HG03432 (cell line): ENCODE measurements at regions not wholly inside any gene's neighbourhood (a gene's known extent, or its start where the extent isn't known, plus 50 kb on each side); places are given as distances from the start of the nearest gene placed in this dataset.

Source experiments
- ATAC-seq: cut with Tn5 transposase; IDR thresholded peaks from one replicate; pipeline ENCODE4 v1.9.1; 2021; ENCODE audit warnings: mild to moderate bottlenecking, moderate library complexity; ENCODE audit not compliant: unreplicated experiment

DNA sequence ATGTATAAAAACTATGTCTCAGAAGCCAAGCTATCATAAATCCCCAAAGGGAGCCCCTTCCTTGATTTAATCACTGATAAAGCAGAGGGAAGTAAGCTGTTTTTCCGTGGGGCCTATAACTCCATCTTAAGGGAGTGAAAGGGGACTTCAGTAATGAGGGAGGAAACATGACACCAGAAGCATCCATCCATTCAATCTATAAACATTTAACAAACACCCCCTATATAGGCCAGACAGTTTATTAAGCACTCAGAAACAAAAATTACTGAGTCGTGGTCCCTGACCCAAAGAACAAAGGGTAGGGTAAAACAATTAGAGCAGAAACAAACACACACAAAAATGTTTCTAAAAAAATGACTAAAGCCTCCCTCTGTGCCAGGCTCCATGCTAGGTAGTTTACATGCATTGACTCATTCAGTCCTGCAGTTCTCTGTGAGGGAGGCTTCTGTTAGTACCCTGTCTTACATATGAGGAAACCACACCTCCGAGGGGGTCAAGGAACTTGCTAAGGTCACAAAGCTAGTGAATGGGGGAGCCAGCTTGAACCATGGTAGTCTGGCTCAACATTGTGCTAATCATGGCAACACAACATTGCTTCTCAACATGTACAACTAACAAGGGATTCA, 472.1 kb downstream of the CDH2 start:
- ATAC-seq: no peak

DNA sequence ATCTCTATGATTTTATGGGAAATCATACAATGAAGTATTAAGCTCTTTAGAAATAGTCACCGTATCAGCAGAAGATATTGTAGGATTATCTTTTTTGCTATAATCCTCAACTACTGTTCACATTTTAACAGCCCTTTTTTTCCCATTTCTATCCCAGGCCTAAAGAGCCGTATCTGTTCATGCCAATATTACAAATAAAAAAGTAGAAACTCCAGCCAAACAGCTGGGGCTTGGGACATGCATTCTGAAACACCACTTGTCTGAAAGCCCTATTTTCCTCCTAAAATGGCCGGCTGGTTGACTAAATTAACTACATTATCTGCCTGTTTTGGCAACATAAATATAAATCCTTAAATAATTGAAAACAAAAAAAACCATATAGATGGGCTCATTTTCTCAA, 477.8 kb downstream of the CDH2 start:
- ATAC-seq: no peak

DNA sequence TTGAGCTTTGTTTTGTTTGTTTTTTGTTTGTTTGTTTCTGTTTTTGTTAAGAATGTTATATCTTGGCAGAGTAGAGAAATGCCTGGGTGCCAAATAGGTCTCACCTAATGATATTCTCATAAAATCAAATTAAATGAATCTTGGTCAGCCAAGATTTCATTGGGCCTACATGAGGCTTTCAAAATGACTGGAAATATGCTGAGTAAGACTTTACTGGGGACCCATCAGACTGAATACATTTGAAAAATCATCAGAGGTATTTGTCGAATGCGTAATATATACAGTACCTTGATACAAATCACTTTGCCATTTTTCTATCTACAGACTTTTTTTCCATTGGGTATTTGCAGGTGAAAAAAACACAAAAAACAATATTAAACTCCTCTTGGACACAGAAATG, 480.8 kb downstream of the CDH2 start:
- ATAC-seq: no peak

DNA sequence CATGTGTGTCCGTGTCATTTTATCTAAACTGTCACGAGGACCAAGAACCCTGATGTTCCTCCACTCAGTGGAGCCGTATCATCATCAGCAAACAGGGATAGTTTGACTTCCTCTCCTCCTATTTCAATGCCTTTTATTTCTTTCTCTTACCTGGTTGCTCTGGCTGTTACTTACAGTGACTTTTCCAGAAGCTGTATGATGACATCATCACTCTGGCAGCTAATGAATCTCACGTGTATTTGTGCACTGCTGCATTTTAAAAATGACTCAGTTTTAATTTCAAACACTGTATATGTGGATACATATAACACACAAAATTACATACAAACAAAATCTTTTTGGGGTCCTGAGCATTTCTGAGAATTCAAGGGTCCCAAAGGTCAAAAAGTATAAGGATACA, 481.4 kb downstream of the CDH2 start:
- no peak for ATAC-seq

DNA sequence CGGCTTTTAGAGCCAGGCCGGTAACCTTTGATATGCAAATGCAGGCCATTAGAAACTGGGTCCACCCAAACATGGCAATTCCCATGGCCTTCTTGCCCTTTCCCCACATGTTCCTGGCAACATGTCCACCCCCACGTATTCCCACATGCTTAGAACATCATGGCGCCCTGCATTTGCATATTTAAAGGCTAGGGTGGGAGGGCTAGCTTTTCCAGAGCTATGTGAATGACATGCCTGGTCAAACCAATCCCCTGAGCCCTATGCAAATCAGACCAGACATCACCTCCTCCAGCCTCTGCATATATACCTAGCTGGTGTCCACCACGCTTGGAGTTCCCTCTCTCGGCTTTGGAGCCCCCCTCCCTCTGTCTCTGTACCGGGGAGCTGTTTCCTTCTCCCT, 481.9 kb downstream of the CDH2 start:
- no peak for ATAC-seq

DNA sequence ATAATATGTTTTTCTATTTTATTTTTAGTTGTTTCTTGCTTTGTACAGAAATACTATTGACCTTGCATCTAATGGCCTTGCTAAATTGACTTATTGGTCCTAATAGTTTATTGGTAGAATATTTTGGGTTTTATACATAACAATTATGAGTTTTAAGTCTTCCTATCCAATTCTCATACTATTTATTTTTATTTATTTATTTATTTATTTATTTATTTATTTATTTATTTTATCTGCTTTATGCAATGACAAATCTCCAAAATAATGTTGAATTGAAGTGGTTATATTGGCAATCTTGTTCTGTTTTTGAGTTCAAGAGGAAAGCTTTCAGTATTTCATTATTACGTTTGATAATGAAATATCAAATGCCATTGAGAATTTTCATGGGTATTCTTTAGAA, 488.3 kb downstream of the CDH2 start:
- no peak for ATAC-seq

DNA sequence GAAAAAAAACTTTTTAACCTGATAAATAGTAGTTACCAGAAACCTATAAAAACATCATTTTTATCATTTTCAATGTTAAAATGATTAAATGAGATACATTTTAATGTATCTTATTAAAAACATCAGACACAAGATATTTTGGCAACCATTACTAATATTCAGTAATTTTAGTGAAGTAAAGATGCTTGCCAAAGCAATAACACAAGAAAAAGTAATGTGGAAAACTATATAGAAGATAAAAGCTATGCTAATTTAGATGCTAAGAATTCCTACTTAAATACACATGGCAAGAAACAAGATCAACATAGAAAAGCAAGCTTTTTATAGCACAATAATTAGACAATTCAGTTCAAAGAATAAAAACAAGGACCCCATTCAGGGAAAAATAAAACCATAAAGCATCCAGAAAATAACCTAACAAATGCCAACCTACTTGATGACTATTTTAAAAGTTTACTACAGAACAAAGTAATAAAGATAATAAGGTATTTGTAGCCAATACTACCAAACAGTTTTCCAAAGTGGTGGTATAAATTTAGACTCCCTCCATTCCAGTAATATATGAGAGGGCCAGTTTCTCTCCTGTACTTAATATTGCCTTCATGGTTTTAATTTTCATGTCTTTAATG, 489.5 kb downstream of the CDH2 start:
- no peak for ATAC-seq

DNA sequence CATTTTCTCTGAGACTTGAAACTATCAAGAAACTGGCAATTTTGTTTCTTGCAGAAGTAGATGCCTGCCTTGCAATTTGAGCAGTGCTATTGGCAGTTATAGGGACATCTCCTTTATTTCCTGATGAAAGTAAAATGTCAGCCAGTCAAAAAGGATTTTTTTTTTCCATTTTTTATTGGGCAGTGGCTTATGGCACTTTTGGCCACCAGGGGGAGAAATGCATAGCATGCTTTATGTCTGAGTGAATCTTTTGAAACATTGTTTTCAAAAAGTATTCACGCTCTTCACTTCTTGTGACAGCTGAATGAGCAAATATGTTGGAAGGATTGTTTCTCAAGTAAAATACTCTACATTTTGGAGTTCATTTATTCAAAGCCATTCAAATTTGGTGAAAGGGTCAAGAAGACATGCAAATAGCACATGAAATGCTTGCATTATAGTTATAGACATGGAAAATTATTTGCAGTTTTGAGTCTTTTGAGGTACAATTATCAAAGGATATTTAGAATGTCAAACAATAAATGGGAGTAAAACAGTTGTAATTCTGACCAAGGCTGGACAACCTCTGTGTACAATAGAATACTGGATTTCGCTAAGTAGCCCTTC, 491.0 kb downstream of the CDH2 start:
- no peak for ATAC-seq

DNA sequence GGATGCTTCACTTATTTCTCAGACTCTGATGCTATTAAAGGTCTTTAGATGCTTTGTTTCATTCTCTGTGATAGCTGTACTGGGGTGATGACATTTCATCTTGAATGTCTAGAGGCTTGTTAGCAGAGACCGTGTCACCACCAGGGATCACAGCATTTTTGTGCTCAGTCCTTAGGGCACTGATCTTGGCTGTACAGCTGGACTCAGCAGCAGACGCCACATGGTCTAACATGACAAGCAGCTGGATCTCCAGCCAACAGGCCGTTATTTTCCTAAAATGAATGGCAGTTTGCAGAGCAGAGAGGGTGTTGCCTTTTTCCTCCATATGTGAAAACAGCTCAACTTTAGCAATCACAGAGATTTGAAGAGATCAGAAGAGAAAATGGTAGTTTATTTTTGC, 491.8 kb downstream of the CDH2 start:
- no peak for ATAC-seq

DNA sequence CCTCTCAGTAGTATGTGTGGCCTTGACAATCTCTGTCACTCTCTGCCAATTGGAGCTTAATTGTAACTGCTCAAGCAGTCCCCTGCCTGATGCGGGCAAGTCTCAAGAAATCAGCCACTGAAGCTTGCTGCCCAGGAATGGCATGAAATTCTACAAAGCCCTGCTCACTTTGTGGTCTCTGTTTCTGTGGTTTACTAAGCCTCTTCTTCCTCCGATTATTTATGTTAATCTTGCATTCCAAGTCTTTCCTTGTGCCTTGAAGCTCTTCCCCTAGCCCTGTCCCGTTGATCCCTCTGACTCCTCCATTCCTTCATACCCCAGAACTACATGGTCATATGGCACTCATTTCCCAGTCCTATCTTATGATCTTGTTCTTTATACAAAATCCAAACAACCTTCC, 489.3 kb upstream of the CHST9 start:
- ATAC-seq: no peak

DNA sequence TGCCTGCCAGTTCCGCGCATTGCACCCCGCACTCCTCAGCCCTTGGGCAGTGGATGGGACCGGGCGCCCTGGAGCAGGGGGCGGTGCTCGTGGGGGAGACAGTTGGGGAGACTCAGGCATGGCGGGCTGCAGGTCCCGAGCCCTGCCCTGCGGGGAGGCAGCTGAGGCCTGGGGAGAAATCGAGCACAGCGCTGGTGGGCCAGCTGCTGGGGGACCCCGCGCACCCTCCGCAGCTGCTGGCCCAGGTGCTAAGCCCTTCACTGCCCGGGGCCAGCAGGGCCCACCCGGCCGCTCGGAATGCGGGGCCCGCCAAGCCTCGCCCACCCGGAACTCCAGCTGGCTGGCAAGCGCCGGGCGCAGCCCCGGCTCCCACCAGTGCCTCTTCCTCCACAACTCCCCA, 488.8 kb upstream of the CHST9 start:
- no peak for ATAC-seq

DNA sequence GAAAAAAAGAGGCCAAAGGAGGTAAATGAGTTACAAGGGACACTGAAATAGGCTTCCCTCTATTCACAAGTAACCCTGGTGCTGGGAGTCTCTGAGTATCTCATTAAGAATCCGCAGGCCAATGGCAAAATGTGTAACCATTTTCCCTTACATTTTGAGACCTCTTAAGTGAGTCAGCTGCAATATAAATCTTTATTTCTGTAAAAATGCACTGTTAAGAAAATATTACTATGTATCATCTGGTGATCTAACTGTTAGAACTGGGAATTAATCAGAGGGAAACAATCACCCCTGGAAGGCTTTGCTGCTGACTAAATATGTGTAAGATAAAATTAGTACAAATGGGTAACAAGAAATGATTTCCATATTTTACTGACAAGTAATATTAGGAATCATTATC, 483.1 kb upstream of the CHST9 start:
- ATAC-seq: no peak

DNA sequence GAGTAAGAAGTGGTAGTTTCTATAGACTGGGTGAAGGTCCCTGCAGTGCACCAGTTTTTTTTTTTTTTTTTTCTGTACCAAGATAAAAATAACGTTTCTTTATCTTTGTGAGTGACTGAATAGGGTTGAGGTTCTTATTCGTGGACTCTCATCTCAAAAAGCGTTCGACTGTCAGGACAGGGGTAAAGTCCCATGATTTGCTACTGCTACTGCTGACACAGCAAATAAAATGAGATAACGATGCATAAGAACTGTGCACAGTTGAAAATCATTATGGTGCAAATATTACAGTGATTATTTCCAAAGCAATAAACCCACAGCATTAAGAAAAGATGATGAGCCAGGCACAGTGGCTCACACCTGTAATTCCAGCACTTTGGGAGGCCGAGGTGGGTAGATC, 482.0 kb upstream of the CHST9 start:
- no peak for ATAC-seq

DNA sequence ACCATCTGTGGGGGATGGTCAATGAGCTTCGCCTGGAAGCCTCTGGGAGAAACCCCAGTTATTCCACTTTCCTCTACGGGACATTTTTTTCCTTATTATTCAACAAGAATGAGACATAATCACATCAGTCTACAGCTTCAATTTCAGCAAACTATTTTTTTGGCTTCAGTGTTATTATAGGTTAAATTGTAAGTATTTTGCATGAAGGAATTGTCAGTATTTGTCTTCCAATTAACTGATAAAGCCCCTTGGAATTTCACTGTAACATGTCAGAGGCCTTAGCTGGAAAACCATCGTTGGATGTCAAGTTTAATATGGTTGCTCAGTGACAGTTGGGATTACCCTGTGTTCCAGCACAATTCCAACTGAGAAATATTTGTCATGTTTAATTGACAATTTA, 480.9 kb upstream of the CHST9 start:
- ATAC-seq: no peak

DNA sequence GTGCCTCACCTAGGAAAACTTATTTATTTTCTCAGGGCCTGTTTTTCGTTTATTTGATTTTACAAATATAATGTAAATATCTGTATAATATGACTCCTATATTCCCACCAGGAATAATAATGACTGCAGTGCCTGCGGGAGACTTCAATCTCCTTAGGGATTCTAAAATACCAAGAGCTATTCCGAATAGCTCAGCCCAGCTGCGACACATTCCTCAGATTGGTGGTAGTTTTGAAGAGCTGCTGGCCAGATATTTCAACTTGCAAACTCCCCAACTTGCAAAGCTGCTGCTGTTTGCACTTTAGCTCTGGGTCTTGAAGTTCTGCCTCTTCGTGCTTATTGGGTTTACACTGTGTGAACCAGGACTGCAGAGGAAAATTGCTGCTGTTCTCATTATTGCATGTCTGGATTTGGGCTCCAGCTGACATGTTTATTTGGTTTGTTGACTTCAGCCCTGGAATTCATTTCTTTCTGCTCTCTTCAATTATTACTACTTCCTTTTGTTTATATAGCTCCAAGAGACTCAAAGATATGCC, 480.2 kb upstream of the CHST9 start:
- ATAC-seq: no peak

DNA sequence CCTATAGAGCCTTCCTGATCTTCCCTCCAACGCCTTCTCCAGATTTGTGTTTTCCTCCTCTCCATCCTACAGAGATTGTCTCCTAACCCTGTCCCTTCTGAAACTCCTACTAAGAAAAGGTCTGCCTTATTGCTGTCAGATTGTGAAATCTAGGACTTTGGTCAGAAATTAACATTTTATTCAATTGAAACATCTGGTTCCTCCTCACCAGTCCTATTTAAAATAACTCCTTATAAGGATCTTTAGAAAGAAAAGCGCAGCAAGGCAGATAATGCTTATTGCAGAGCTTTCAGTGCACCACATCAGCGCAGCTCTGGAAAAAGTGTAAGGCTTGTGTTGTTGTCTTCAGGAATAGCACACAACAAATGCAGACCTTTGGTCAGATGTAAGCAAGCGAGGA, 477.8 kb upstream of the CHST9 start:
- no peak for ATAC-seq

DNA sequence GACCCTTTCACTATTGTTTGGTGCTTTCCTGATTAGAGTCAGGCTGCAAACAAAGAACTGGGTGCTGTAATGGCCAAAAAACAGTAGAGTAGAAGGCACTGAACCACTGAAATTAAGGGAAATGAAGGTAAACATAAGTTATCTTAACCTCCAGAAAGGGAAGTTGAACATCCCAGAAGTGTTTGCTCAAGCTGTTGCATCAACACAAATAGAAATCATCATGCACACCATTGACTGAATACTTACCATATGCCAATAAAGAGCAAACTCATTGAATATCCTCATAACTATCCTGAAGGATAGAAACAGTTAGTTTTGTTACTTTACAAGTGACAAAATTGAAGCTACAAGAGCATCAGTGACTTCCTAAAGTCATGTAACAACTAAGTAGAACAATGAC, 477.4 kb upstream of the CHST9 start:
- no peak for ATAC-seq

DNA sequence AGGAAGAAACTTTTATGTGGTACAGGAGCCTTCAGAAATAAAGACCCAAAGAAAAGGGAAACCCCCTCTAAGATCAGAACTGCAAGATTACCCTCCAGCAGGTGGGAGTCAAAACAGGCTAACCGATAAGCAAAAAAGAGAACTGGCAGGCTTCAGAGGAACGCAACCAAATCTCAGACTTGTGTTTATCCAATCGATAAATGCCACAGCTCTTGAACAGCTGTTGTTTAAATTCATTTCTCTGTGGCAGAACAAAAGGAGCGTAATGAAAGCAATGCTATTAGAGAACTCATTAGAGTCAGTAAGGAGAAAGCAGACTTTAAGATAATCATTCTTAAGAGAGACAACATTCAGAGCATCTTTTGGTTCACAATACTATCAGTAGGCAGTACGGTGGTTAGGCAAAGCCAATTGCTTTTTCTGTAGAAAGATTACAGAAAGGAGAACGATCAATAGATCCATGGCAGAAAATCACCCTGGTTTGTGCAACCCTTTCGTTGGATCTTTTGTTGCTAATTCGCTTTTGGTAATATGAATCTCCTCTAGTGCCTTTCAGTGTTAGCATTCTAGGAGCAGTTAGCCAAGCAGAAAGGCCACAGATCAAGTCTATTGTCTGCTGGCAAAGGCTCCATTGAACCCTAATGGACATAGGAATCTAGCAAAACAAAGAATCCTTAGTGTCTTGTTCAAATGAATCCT, 476.4 kb upstream of the CHST9 start:
- ATAC-seq: no peak

DNA sequence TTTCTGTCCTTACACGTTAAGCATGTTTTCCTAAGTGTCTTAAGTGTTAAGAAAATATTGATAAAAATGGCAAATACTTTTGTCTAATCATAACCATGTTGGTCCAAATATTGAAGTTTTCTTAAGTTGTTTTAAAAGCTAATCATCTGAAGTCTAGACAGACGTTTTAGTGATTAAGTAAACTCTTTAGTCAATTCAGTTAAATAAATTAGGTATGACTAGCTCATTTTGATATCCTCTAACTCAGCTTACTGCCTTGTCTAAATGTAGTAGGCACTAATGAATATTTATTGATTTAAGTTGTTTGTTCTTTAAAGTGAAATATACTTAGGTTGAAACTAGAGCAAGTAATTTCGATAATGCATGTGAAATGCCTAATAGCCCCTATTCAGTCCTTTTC, 471.8 kb upstream of the CHST9 start:
- ATAC-seq: no peak

DNA sequence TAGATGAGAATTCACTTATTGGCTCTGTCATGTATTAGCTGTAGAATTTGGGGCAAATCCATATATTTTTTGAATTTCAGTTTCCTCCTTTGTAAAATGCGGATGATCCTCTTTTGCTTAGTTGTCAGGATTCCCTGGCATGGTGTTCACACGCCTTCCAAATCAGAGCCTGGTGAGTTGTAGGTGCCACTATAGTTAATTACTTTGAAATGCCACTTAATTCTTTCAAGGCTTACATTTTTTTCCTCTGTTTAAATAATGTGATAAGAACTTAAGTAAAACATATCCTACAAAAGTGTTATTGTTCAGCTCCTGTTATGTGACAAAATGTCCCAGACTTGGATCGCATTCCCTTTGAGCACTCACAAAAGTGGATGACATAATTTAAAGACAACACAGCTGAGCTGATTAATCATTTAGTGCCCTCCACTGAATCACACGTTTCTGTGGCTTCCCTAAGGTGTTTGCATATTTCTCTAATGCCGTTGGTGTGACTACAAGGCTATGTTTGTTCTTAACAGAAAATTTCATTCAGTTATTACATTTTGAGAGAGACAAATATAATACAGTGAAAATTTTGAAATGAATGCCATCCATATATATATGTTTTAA, 471.2 kb upstream of the CHST9 start:
- peak; percentile 41 for ATAC-seq

DNA sequence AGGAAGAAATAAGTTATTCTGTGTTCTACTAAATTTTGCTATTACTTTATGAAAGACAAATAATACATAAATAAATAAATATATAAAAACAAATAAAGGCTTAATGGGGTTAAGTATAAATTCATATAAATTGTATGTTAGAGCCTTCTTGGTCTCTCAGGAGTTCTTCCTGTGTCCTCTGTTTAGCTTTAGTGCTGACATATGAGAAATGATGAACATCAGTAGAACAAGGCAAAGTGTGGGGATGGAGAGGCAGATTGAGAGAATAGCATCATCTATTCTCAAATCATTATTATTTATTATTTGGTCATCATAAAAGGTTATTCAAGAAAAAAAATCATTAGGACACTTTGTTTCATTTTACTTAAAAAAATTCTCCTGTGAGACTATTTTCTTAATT, 468.1 kb upstream of the CHST9 start:
- ATAC-seq: no peak
